Stimulated activated memory B cell treated with anti-CD40 and anti-IgM and Interleukin-4, amounts not matched to agents 10 μg/mL and 1 μg/mL and 100 μg/mL, for 72 hours (primary cell): ENCODE measurements at regions not wholly inside any gene's neighbourhood (a gene's known extent, or its start where the extent isn't known, plus 50 kb on each side); places are given as distances from the start of the nearest gene placed in this dataset.
"Not testable (repeated sequence)": the region's sequence is repeated elsewhere in the genome, so short reads cannot be mapped to it uniquely, and the experiment has no call there.

Source experiments
- ATAC-seq: fragments of 150-1000 bp; cut with Tn5 transposase; 2 replicates; pipeline ENCODE4 v1.10.0; 2021
- H3K27ac Mint-ChIP-seq: one replicate; pipeline ENCODE4 v1.8.0; 2022; ENCODE audit warnings: mild to moderate bottlenecking, mixed read lengths
- H3K27me3 Mint-ChIP-seq: one replicate; pipeline ENCODE4 v1.8.0; 2022; ENCODE audit warnings: mixed read lengths
- H3K36me3 Mint-ChIP-seq: one replicate; pipeline ENCODE4 v1.8.0; 2022; ENCODE audit warnings: mixed read lengths
- H3K4me1 Mint-ChIP-seq: one replicate; pipeline ENCODE4 v1.8.0; 2022; ENCODE audit warnings: mixed read lengths
- H3K4me3 Mint-ChIP-seq: one replicate; pipeline ENCODE4 v1.8.0; 2022; ENCODE audit warnings: mild to moderate bottlenecking, moderate library complexity, mixed read lengths
- H3K9me3 Mint-ChIP-seq: one replicate; pipeline ENCODE4 v1.8.0; 2022; ENCODE audit warnings: mixed read lengths

GRCh38 chrX:66931713-66932112 lies 292.8 kb upstream of the EDA2R start:
- H3K36me3 Mint-ChIP-seq = no peaks in the 10 kb centered on the region
- no peak overlapping the region for H3K4me3 Mint-ChIP-seq
- H3K27ac Mint-ChIP-seq = no peak overlapping the region
- ATAC-seq = no peak
- no peaks in the 10 kb centered on the region for H3K9me3 Mint-ChIP-seq
- H3K27me3 Mint-ChIP-seq = no peaks in the 10 kb centered on the region
- H3K4me1 Mint-ChIP-seq = no peaks in the 10 kb centered on the region

DNA sequence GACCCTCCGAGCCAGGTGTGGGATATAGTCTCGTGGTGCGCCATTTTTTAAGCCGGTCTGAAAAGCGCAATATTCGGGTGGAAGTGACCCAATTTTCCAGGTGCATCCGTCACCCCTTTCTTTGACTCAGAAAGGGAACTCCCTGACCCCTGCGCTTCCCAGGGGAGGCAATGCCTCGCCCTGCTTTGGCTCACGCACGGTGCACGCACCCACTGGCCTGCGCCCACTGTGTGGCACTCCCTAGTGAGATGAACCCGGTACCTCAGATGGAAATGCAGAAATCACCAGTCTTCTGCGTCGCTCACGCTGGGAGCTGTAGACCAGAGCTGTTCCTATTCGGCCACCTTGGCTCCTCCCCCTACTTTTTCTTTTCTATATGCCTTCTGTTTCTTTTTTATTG lies 291.6 kb upstream of the EDA2R start:
- not testable (repeated sequence) for H3K36me3 Mint-ChIP-seq, ATAC-seq, H3K4me3 Mint-ChIP-seq, H3K27me3 Mint-ChIP-seq, H3K9me3 Mint-ChIP-seq, H3K4me1 Mint-ChIP-seq, H3K27ac Mint-ChIP-seq

DNA sequence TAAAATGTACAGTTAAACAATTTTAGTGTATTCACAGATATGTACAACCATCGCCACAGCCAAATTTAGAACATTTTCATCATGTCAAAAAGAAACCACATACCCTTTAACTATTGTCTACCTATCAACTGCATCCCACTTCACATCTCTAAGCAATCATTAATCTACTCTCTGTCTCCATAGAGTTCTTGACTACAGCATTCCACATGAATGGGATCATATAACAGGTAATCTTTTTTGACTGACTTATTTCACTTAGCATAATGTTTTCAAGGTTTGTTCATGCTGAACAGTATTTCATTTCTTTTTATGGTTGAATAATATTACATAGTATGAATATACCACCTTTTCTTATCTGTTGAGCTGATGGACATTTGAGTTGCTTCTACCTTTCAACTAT lies 281.4 kb upstream of the EDA2R start:
- H3K4me3 Mint-ChIP-seq = no peak overlapping the region
- no peaks in the 10 kb centered on the region for H3K36me3 Mint-ChIP-seq
- ATAC-seq = no peak
- H3K27me3 Mint-ChIP-seq = no peaks in the 10 kb centered on the region
- H3K27ac Mint-ChIP-seq = no peak overlapping the region
- H3K4me1 Mint-ChIP-seq = no peaks in the 10 kb centered on the region
- H3K9me3 Mint-ChIP-seq = no peaks in the 10 kb centered on the region

GRCh38 chrX:66919280-66919832 lies 280.5 kb upstream of the EDA2R start:
- Mint-ChIP-seq H3K36me3 (no peaks in the 10 kb centered on the region), H3K4me3 (no peak overlapping the region), H3K4me1 (no peaks in the 10 kb centered on the region), H3K27me3 (no peaks in the 10 kb centered on the region), H3K27ac (no peak overlapping the region), H3K9me3 (no peaks in the 10 kb centered on the region)
- ATAC-seq = no peak

- no peaks in the 10 kb centered on the region for H3K27me3 Mint-ChIP-seq
- H3K4me1 Mint-ChIP-seq = no peaks in the 10 kb centered on the region
- no peak overlapping the region for H3K27ac Mint-ChIP-seq
- H3K4me3 Mint-ChIP-seq = no peak overlapping the region
- no peaks in the 10 kb centered on the region for H3K36me3 Mint-ChIP-seq
- no peak for ATAC-seq
- H3K9me3 Mint-ChIP-seq = no peaks in the 10 kb centered on the region
Measured at GRCh38 chrX:66918511-66918910, 279.6 kb upstream of the EDA2R start.

- Mint-ChIP-seq H3K4me3 (no peak overlapping the region), H3K4me1 (no peaks in the 10 kb centered on the region), H3K27me3 (no peaks in the 10 kb centered on the region), H3K36me3 (no peaks in the 10 kb centered on the region), H3K9me3 (no peaks in the 10 kb centered on the region), H3K27ac (no peak overlapping the region)
- no peak for ATAC-seq
Measured at GRCh38 chrX:66915893-66916292, 277.0 kb upstream of the EDA2R start.

GRCh38 chrX:66914080-66914479 lies 275.2 kb upstream of the EDA2R start:
- H3K9me3 Mint-ChIP-seq = no peaks in the 10 kb centered on the region
- no peak for ATAC-seq
- no peak overlapping the region for H3K4me3 Mint-ChIP-seq
- no peak overlapping the region for H3K27ac Mint-ChIP-seq
- no peaks in the 10 kb centered on the region for H3K4me1 Mint-ChIP-seq
- no peaks in the 10 kb centered on the region for H3K36me3 Mint-ChIP-seq
- no peaks in the 10 kb centered on the region for H3K27me3 Mint-ChIP-seq

DNA sequence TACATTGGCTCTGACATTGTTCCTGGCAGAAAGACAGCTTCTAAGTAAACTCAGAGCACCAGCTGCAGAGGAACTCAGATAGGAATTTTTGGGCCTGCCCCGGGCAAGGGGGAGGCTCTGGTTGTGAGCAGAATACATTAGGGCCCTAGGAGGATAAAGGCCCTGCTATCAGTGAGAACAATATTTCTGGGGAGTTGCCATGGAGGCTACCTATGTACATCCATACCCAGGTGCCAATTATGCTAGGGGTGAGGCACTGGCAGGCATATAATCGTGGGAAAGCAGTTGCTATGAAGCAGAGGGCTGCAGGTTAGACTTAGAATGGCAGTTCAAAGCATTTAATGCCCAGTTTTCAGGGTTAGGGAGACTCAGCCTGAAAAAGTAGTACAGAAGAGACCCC lies 273.5 kb upstream of the EDA2R start:
- Mint-ChIP-seq H3K4me1 (no peaks in the 10 kb centered on the region), H3K27ac (no peak overlapping the region), H3K4me3 (no peak overlapping the region), H3K9me3 (no peaks in the 10 kb centered on the region), H3K27me3 (no peaks in the 10 kb centered on the region), H3K36me3 (no peaks in the 10 kb centered on the region)
- ATAC-seq = no peak

DNA sequence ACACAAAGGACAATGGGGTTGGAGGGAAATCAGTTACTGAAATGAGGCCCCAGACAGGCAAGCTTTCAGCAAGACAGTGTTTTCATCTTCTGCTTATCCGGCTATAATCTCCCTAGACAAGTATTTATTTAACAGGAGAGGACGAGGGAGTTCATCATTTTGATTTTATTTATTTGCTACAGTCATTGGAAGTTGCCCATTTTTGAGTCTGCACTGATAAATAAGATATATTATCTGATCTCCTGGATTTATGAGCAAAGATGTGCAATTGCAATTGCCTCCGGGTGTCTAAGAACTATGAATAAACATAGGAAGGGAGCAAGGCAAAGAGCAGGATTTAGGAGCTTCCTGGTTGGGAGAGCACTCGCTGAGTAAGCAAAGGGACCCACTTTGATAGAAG lies 263.2 kb upstream of the EDA2R start:
- no peak overlapping the region for H3K4me3 Mint-ChIP-seq
- H3K27me3 Mint-ChIP-seq = no peaks in the 10 kb centered on the region
- H3K9me3 Mint-ChIP-seq = no peaks in the 10 kb centered on the region
- H3K4me1 Mint-ChIP-seq = no peaks in the 10 kb centered on the region
- no peak overlapping the region for H3K27ac Mint-ChIP-seq
- no peak for ATAC-seq
- H3K36me3 Mint-ChIP-seq = no peaks in the 10 kb centered on the region

- H3K4me3 Mint-ChIP-seq = no peak overlapping the region
- H3K27me3 Mint-ChIP-seq = no peaks in the 10 kb centered on the region
- H3K4me1 Mint-ChIP-seq = no peaks in the 10 kb centered on the region
- H3K36me3 Mint-ChIP-seq = no peaks in the 10 kb centered on the region
- no peak for ATAC-seq
- no peaks in the 10 kb centered on the region for H3K9me3 Mint-ChIP-seq
- H3K27ac Mint-ChIP-seq = no peak overlapping the region
Measured at GRCh38 chrX:66900886-66901285, 262.0 kb upstream of the EDA2R start.

DNA sequence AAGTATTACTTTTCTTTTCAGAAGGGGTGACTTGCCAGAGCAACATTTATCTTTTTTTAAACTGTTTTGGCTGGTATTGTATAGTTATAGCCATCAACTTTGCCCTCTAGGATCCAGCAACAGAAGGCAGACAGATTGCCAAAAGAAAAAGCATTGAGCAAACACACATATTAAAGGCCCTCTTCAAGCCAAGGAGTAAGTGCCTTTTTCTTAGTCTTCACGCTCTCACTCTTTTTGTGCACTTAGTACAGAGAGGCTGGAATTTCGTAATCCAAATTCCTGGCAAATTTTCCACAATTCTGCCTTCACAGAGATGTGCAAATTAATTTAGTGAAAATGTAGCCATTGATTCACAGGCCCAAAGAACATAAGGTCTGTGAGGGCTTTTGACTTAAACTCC lies 253.1 kb upstream of the EDA2R start:
- Mint-ChIP-seq H3K9me3 (no peaks in the 10 kb centered on the region), H3K27ac (no peak overlapping the region), H3K27me3 (no peaks in the 10 kb centered on the region), H3K4me3 (no peak overlapping the region), H3K4me1 (no peaks in the 10 kb centered on the region), H3K36me3 (no peaks in the 10 kb centered on the region)
- no peak for ATAC-seq

- Mint-ChIP-seq H3K4me1 (no peaks in the 10 kb centered on the region), H3K36me3 (no peaks in the 10 kb centered on the region), H3K27ac (no peak overlapping the region), H3K27me3 (no peaks in the 10 kb centered on the region), H3K4me3 (no peak overlapping the region), H3K9me3 (no peaks in the 10 kb centered on the region)
- ATAC-seq = no peak
Measured at GRCh38 chrX:66889418-66889817, 250.5 kb upstream of the EDA2R start.

- Mint-ChIP-seq H3K36me3 (no peaks in the 10 kb centered on the region), H3K9me3 (peaks cover 4% of the 10 kb centered on the region), H3K4me3 (no peak overlapping the region), H3K27me3 (no peaks in the 10 kb centered on the region), H3K27ac (no peak overlapping the region), H3K4me1 (no peaks in the 10 kb centered on the region)
- no peak for ATAC-seq
Measured at GRCh38 chrX:66882101-66882500, 243.2 kb upstream of the EDA2R start.

DNA sequence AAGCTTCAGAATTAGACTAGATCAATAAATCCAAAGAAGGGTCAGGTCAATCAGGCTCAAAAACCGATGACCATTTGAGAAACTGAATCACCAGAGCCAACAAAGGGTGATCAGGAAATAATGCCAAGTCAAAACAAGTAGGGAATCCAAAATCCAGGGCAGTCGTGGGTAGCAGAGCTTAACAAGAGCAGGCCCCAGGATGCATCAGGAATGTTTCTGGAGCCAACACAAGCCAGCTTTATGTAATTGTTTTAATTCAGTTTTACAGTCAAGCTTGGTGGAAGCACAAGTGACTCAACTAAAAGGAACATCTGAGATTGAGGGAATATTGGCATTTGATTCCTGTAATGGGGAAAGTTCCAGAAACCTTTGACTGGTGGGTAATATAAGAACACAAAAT lies 237.9 kb upstream of the EDA2R start:
- Mint-ChIP-seq H3K9me3 (no peaks in the 10 kb centered on the region), H3K4me3 (no peak overlapping the region), H3K27ac (no peak overlapping the region), H3K4me1 (no peaks in the 10 kb centered on the region), H3K36me3 (no peaks in the 10 kb centered on the region), H3K27me3 (no peaks in the 10 kb centered on the region)
- ATAC-seq = no peak

DNA sequence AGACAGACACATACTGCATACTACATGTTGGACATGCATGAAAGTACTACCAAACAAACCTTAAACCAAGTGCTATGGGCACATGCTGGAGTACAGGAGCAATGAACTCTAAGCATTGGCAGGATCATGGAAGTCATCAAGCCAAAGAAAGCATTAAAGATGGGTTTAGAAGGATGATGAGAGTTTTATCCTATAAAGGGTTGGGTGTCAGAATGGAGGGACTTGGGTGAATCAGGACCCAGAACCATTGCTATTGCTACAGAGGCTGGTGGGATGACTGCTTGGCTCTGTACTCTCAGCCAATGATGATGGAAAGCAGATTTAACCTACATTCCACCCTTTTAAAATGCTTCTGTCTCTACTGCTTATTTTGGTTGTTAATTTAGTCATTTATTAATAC lies 233.9 kb upstream of the EDA2R start:
- H3K27ac Mint-ChIP-seq = no peak overlapping the region
- no peaks in the 10 kb centered on the region for H3K36me3 Mint-ChIP-seq
- no peak for ATAC-seq
- no peaks in the 10 kb centered on the region for H3K27me3 Mint-ChIP-seq
- H3K9me3 Mint-ChIP-seq = no peaks in the 10 kb centered on the region
- no peak overlapping the region for H3K4me3 Mint-ChIP-seq
- H3K4me1 Mint-ChIP-seq = no peaks in the 10 kb centered on the region

GRCh38 chrX:66863721-66864120 lies 224.8 kb upstream of the EDA2R start:
- ATAC-seq = no peak

DNA sequence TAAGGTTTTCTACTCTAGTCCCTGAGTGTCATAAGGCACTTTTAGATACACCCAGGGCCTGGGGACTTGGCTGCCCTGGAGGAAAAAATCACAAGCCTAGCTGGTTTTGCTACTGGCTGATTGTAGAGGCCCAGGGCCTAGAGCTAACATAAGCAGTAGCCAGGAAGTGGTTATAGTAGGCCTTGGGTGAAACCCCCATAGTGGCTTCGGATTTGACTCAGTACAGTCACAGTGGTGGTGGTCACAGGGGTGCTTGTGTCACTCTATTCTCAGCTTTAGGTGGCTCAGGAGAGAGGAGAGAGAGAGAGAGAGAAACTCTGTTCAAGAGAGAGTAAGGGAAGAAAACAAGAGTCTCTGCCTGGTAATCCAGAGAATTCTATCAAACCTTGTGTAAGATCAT lies 194.5 kb upstream of the EDA2R start:
- Mint-ChIP-seq H3K27ac (no peak overlapping the region), H3K4me3 (no peak overlapping the region), H3K4me1 (no peaks in the 10 kb centered on the region), H3K36me3 (no peaks in the 10 kb centered on the region), H3K9me3 (peaks cover 3% of the 10 kb centered on the region), H3K27me3 (no peaks in the 10 kb centered on the region)
- ATAC-seq = no peak

More at GRCh38 chrX:66863721-66864120, 224.8 kb upstream of the EDA2R start:
- Mint-ChIP-seq H3K27ac (no peak overlapping the region), H3K4me1 (no peaks in the 10 kb centered on the region), H3K9me3 (peaks cover 10% of the 10 kb centered on the region), H3K36me3 (no peaks in the 10 kb centered on the region), H3K4me3 (no peak overlapping the region), H3K27me3 (no peaks in the 10 kb centered on the region)
